Gastrocnemius medialis (tissue), 4 donors: ENCODE measurements at regions not wholly inside any gene's neighbourhood (a gene's known extent, or its start where the extent isn't known, plus 50 kb on each side); places are given as distances from the start of the nearest gene placed in this dataset.
"Not testable (repeated sequence)": the region's sequence is repeated elsewhere in the genome, so short reads cannot be mapped to it uniquely, and the experiment has no call there.

Source experiments
- ATAC-seq, 2 donors: fragments of 150-250 bp; one replicate each; pipeline ENCODE4 v1.9.1; 2016
- DNase-seq, 2 donors: peaks; one replicate each; pipeline ENCODE4 v3.0.0-alpha.2; 2019
- H3K27ac ChIP-seq, 4 donors: fragments of 200-600 bp; sonication (generic); 1 replicate in 1 of 4; 2 replicates in 3 of 4; pipeline ENCODE4 v1.5.1; 2016 to 2018; ENCODE audit warnings: mild to moderate bottlenecking in 2 of 4, moderate library complexity in 1 of 4
- H3K27me3 ChIP-seq, 3 donors: fragments of 200-600 bp; sonication (generic) in 2 of 3; 1 replicate in 1 of 3; 2 replicates in 2 of 3; pipeline versions ENCODE4 v1.5.1 to v1.6.0; 2016 to 2019; ENCODE audit warnings: mild to moderate bottlenecking in 1 of 3, moderate library complexity in 1 of 3
- H3K36me3 ChIP-seq, 2 donors: fragments of 200-600 bp; sonication (generic) in 1 of 2; one replicate each; pipeline ENCODE4 v1.5.1; 2017 to 2018
- H3K4me1 ChIP-seq, 2 donors: fragments of 200-600 bp; sonication (generic) in 1 of 2; one replicate each; pipeline ENCODE4 v1.5.1; 2016 to 2017; ENCODE audit warnings: mild to moderate bottlenecking in 2 of 2
- H3K4me3 ChIP-seq, 4 donors: fragments of 200-600 bp; sonication (generic) in 3 of 4; 1 replicate in 1 of 4; 2 replicates in 3 of 4; pipeline ENCODE4 v1.5.1; 2016 to 2019; ENCODE audit warnings: mild to moderate bottlenecking in 2 of 4
- H3K9me3 ChIP-seq, 3 donors: fragments of 200-600 bp; sonication (generic) in 2 of 3; 1 replicate in 1 of 3; 2 replicates in 2 of 3; pipeline ENCODE4 v1.5.1; 2016 to 2019
- POLR2A ChIP-seq, 2 donors: fragments of 450-650 bp; IDR thresholded peaks; one replicate each; pipeline ENCODE4 v1.6.1; 2017; ENCODE audit warnings: antibody characterized with exemption in 2 of 2, mild to moderate bottlenecking in 2 of 2, moderate library complexity in 2 of 2
- in situ Hi-C, 4 donors: fragments of 200-750 bp; cut with MboI; loops; one replicate each; pipeline versions ENCODE4 v1.15.0 to v1.8.0; 2017; ENCODE audit warnings: low sequenced_read_pairs in 4 of 4
- intact Hi-C: fragments of 100-400 bp; cut with DNase I; formaldehyde crosslinking; loops from one replicate; pipeline ENCODE4 v1.15.1; 2023; ENCODE audit warnings: low total_unique reads
- TF ChIP-seq, protein P1 (sequence below), 5 experiments: fragments of 450-650 bp in 3 of 5; fragments of 200-600 bp in 2 of 5; sonication (generic) in 2 of 5; IDR thresholded peaks in 4 of 5; conservative IDR thresholded peaks in 1 of 5; 1 replicate in 4 of 5; 2 replicates in 1 of 5; pipeline ENCODE4 v1.5.1; 2016 to 2019; ENCODE audit warnings: antibody characterized with exemption in 5 of 5, mild to moderate bottlenecking in 3 of 5, moderate library complexity in 3 of 5

DNA sequence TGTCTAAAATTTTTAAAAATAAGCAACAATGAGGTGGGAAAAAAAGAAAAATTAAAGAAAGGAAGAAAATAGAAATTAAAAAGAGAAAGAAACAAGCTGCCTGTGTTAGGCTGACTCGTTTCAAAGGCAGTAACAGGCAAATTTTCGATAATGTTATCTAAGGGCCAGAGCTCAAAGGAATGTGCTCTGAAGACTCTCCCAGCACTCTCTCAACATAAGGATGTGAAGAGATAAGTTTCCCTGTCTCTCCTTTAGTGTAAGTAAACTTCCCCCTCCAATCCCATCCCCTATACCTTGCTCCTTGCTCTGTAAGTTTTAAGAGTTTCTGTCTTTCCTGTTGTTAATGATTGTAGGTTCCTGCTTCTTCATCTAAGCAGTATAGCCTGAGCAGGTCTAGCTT, 172.8 kb downstream of the TEX13C start:
- H3K27me3 ChIP-seq, result no peaks in the 10 kb centered on the region
- no peaks in the 10 kb centered on the region for H3K36me3 ChIP-seq
- no peak overlapping the region for H3K27ac ChIP-seq
- ATAC-seq, result no peak
- no peak overlapping the region for H3K4me3 ChIP-seq
- intact Hi-C loops, result no loop called here
- H3K9me3 ChIP-seq, result no peaks in the 10 kb centered on the region
- no peaks in the 10 kb centered on the region for H3K4me1 ChIP-seq
- no peak for TF ChIP-seq POLR2A (IDR thresholded peaks at IDR 0.05)
- no peak for DNase-seq
- in situ Hi-C loops, result no loop called here

- ATAC-seq, intact Hi-C loops, DNase-seq, H3K4me1 ChIP-seq, in situ Hi-C loops, H3K9me3 ChIP-seq, H3K4me3 ChIP-seq, H3K36me3 ChIP-seq, H3K27me3 ChIP-seq, H3K27ac ChIP-seq: not testable (repeated sequence)
Observed at GRCh38 chrX:125493004-125493403, 173.3 kb downstream of the TEX13C start.

DNA sequence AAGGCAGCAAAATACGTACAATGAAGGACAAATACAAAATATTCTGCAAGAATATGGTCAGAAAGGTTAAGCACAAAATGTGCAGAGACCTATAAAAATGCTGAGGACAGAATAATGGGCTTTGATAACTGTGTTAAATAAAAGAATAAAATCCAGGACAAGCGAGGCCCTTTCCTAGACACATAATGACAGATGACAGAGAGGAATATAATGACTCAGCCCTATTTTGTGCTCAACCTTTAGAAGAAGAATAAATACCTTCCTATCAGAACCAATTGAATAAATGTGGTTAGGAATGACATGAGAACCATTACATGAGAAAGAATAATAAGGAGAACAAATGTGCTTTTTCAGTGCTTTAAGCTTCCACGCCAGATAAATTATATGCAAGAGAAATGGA, 178.0 kb downstream of the TEX13C start:
- Histone ChIP-seq H3K27me3 (no peaks in the 10 kb centered on the region), H3K36me3 (no peaks in the 10 kb centered on the region), H3K9me3 (no peaks in the 10 kb centered on the region), H3K4me1 (no peaks in the 10 kb centered on the region), H3K27ac (no peak overlapping the region), H3K4me3 (no peak overlapping the region)
- intact Hi-C loops, result no loop called here
- DNase-seq (no peak), ATAC-seq (no peak)
- in situ Hi-C loops, result no loop called here
- TF ChIP-seq, protein P1, sequence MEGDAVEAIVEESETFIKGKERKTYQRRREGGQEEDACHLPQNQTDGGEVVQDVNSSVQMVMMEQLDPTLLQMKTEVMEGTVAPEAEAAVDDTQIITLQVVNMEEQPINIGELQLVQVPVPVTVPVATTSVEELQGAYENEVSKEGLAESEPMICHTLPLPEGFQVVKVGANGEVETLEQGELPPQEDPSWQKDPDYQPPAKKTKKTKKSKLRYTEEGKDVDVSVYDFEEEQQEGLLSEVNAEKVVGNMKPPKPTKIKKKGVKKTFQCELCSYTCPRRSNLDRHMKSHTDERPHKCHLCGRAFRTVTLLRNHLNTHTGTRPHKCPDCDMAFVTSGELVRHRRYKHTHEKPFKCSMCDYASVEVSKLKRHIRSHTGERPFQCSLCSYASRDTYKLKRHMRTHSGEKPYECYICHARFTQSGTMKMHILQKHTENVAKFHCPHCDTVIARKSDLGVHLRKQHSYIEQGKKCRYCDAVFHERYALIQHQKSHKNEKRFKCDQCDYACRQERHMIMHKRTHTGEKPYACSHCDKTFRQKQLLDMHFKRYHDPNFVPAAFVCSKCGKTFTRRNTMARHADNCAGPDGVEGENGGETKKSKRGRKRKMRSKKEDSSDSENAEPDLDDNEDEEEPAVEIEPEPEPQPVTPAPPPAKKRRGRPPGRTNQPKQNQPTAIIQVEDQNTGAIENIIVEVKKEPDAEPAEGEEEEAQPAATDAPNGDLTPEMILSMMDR (IDR thresholded peaks at IDR 0.05 in 4 of 5, conservative IDR thresholded peaks at IDR 0.05 in 1 of 5), result no peak
- TF ChIP-seq POLR2A (IDR thresholded peaks at IDR 0.05), result no peak

DNA sequence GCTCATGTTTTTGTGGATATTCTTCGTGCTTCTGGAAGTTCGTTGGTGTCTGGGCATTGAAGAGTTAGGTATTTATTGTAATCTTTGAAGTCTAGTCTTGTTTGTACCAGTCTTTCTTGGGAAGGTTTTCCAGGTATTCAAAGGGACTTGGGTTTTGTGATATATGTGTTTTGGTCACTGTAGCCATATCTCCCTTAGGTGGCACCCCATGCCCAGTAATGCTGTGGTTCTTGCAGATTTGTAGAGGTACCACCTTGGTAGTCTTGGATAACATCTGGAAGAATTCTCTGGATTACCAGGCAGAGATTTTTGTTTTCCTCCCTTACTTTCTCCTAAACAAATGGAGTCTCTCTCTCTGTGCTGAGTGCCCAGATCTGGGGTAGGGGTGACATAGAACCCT, 184.1 kb downstream of the TEX13C start:
- no peak for DNase-seq
- no peaks in the 10 kb centered on the region for H3K9me3 ChIP-seq
- intact Hi-C loops (no loop called here), in situ Hi-C loops (no loop called here)
- ATAC-seq, result no peak
- no peak overlapping the region for H3K4me3 ChIP-seq
- H3K36me3 ChIP-seq, result no peaks in the 10 kb centered on the region
- TF ChIP-seq POLR2A (IDR thresholded peaks at IDR 0.05), result no peak
- TF ChIP-seq, protein P1 (IDR thresholded peaks at IDR 0.05 in 4 of 5, conservative IDR thresholded peaks at IDR 0.05 in 1 of 5), result no peak
- no peaks in the 10 kb centered on the region for H3K4me1 ChIP-seq
- H3K27me3 ChIP-seq, result no peaks in the 10 kb centered on the region
- H3K27ac ChIP-seq, result no peak overlapping the region

- Histone ChIP-seq H3K36me3 (no peaks in the 10 kb centered on the region), H3K27me3 (no peaks in the 10 kb centered on the region), H3K27ac (no peak overlapping the region), H3K4me3 (no peak overlapping the region), H3K9me3 (no peaks in the 10 kb centered on the region), H3K4me1 (no peaks in the 10 kb centered on the region)
- intact Hi-C loops, result no loop called here
- in situ Hi-C loops, result no loop called here
- no peak for ATAC-seq
- TF ChIP-seq, protein P1 (IDR thresholded peaks at IDR 0.05 in 4 of 5, conservative IDR thresholded peaks at IDR 0.05 in 1 of 5), result no peak
- no peak for TF ChIP-seq POLR2A (IDR thresholded peaks at IDR 0.05)
- DNase-seq, result no peak
Observed at GRCh38 chrX:125505207-125505606, 185.5 kb downstream of the TEX13C start.

DNA sequence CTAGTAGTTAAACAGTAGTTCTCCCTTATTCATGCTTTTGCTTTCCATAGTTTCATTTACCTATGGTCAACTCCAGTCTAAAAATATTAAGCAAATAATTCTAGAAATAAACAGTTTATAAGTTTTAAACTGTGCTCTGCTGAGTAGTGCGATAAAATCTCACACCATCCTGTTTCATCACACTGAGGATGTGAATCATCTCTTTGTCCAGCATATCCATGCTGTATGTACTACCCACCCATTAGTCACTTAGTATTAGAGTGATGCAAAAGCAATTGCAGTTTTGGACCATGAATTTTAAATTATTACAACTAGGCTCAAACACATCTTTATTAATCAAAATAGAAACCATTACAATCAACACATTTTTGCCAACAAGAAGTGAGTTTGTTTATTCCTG, 187.4 kb downstream of the TEX13C start:
- H3K4me3 ChIP-seq, result no peak overlapping the region
- in situ Hi-C loops (no loop called here), intact Hi-C loops (no loop called here)
- TF ChIP-seq, protein P1 (IDR thresholded peaks at IDR 0.05 in 4 of 5, conservative IDR thresholded peaks at IDR 0.05 in 1 of 5), result no peak
- no peak for TF ChIP-seq POLR2A (IDR thresholded peaks at IDR 0.05)
- DNase-seq (no peak), ATAC-seq (no peak)
- H3K9me3 ChIP-seq, result no peaks in the 10 kb centered on the region
- H3K36me3 ChIP-seq, result no peaks in the 10 kb centered on the region
- no peak overlapping the region for H3K27ac ChIP-seq
- H3K27me3 ChIP-seq, result no peaks in the 10 kb centered on the region
- H3K4me1 ChIP-seq, result no peaks in the 10 kb centered on the region
